ENCODE measurements at regions not wholly inside any gene's neighbourhood (a gene's known extent, or its start where the extent isn't known, plus 50 kb on each side); places are given as distances from the start of the nearest gene placed in this dataset.
A peak's percentile ranks its signal among the peaks of the same experiment; 100 is the strongest.

DNA sequence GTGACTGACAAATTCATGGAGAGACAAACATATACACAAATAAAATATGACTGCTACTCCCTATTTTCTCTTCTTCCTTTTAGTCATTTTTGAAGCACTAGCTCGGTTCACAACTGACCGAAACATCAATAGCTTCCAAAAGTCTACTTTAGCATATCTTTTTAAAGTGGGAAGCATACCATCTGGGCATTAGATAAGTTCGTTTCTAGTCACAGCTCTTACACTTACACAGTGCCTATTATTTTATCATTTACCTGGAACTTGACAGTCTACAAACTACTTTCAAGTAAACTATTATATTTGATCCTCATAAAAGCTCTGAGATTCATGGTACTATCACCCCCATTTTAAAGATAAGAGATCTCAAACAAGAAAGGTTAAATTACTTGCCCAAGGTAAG is 458.5 kb downstream of the LMO7 start:
- no peak for DNase-seq

DNA sequence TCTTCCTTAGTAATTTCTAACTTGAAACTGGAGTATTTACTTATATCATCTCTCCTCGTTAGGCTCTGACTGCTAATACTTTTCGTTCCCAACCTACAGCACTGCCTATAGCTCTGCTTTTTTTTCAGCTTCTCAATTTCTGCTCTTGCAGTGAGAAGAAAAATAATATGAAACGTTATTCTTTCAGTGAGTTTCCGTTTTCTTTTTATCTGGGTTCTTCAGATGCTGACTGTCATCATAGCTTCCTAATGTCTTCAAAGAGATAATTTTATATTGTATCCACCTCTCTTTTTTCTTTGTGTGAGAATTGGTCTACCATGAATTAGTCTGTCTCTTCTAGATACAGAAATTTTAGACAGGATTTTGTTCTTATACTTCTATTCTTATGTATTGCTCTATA is 454.9 kb downstream of the LMO7 start:
- DNase-seq, result no peak

DNA sequence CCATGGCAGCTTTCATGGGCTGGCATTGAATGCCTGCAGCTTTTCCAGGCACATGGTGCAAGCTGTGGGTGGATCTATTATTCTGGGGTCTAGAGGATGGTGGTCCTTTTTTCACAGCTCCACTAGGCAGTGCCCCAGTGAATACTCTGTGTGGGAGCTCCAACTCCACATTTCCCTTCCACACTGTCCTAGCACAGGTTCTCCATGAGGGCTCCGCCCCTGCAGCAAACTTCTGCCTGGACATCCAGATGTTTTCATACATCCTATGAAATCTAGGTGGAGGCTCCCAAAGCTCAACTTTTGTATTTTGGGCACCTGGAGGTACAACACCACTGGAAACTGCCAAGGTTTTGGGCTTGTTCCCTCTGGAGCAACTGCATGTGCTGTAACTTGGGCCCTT is 450.6 kb downstream of the LMO7 start:
- no peak for DNase-seq

DNA sequence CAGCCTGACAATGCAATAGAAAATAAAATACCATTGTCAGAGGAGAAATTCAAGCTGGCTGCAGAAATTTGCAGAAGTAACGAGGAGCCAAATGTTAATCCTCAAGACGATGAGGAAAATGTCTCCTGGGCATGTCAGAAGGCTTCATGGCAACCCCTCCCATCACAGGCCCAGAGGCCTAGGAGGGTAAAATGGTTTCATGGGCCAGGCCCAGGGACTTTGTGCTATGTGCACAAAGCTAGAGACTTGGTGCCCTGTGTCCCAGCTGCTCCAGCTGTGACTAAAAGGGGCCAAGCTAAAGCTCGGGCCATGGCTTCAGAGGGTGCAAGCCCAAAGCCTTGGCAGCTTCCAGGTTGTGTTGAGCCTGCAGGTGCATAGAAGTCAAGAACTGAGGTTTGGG is 431.7 kb downstream of the LMO7 start:
- DNase-seq, result no peak

DNA sequence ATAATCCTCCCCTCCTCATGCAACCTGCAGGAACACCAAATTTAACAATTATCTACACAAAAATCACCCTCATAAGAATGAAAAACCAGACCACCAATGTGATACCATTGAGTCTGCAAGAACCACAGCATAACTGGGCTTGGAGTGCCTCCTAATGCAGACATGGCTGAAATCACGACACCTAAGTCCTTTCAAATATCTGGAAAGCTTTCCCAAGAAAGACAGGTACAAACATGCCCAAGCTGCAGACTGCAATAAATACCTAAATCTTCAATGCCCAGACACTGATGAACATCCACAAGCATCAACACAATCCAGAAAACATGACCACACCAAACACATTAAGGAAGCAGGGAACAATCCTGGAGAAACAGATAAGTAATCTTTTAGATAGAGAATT is 417.1 kb downstream of the LMO7 start:
- DNase-seq, result no peak

DNA sequence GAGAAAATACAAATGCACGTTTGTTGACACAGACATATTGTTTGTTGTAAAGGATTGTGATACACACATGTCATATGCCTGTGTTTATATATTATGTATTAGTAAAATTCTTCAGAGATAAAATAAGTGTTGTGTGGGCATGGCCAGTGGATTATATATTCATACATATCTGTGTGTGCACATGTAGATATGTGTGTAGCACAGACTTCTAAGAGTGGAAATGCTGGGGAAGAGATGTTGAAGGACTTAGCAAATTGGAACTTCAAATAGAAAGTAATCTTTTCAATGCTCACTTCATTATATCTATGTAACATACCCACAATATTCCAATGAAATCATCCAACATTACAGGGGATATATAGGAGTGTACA is 413.2 kb downstream of the LMO7 start:
- DNase-seq, result no peak

DNA sequence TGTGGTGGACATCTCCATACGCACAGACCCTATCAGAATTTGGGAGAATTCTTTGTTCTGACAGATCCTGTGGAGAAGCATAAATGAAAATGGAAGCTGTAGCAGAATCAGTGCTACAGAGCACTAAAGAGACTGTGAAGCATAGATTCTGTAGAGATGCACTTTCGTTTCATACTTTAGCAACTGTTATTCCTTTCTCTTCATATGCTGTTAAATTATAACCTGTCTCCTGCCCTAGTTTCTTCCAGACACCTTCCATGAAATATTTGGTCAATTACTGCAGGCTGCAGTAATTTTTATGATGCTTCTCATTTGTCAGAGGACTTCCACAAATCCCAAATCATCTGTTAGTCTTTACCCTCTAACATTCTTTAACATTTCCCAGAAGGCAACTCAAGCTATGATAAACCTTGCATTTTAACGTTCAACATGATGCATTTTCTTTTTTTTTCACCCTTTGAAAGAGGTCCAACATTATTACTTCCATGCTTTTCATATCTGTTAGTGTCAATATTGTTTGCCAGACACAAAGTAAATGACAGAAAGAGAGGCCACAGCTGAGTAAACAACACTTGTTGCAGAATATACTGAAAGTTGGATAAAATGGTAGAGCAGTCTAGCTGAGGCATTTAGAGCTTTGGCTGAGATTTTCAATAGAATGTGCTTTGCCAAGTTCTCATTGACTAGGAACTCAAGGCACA is 412.7 kb downstream of the LMO7 start:
- DNase-seq, result peak; percentile 19 to 77 (median 43)

DNA sequence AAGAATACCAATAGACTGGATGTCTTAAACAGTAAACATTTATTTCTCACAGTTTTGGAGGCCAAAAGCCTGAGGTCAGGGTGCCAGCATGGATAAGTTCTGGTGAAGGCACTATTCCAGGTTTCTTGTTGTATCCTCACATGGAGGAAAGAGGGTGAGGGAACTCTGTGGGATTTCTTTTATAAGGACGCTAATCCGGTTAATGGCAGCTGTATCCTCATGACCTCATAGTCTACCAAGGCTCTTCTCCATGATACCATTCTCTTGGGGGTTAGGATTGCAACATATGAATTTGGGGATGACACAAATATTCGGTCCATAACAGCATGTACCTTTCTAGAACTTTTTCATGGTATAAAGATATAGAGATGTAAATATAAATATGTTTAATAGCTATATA is 412.0 kb downstream of the LMO7 start:
- DNase-seq, result peak in 2 of 3 donors; percentile 12 to 26

DNA sequence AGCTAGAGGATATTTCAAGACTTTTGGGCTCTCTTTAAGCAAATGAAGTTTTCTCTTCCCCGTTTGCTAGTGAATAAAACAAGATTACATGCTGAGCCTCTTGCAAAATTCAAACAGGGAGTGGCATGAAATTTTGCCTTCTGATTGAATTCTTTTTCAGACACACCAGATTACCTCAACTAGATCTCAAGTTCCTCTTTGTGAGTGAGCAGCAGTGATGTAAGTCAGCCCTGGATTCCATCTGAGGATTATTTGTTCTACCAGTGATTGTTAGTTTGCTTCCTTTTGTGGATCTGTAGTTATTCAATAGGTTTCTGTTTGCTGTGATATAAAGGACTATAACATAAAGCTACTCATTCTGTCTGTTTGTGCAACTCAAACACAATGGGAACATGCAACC is 407.7 kb downstream of the LMO7 start:
- DNase-seq, result peak in 1 of 3 donors; percentile 28

DNA sequence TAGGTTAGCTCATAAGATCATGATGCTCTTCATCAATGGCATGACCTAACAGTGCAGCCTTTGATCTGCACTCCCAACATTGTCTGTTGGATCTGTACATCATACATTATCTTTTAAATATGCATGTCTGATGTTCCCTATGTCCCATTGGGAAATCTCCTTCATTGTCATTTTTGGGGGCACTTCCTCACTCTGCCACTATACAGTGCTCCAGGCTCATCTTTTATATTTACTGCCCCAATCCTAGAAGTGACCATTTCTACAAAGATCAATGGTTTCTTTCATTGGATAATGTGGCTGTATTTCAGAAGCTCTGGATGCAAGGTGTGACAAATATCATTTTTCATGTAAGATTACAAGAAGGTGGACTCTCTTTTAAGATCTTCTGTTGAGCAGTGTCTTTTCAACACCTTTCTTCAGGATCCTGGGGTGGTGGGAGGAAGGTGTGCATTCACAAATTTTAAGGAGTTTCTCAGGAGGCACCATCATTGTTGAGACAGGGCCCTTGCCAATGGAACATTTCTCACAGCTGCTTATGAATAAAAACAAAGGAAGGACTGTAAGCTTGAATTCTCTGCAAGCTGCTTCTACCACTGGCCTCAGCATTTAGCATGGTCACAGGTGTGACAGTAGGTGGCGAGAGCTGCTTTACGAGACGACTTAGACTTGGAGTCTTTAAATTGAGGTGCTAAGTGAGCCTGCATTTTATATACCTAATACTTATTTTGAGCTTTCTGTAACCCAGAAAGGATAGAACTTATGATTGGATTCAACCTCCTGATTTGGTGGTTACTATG is 403.0 kb downstream of the LMO7 start:
- no peak for DNase-seq

DNA sequence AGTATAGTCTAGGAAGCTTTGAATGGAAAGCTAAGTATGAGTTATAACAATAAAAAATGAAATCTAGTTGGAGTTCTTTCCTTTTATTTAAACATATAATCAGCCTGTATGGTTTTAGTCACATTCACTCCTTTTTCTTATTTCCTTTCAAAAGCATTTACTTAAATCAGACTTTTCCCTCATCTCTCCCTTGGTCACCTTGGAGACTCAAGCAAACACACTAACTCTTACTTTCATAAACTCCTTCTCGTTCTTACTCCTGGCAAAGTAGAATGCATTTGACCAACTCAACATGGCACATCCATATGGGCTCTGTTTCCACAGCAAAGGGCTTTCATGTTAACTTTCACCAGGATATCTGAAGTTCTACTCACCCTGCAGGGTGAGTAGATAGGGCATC is 400.0 kb downstream of the LMO7 start:
- DNase-seq, result peak in 1 of 3 donors; percentile 12

DNA sequence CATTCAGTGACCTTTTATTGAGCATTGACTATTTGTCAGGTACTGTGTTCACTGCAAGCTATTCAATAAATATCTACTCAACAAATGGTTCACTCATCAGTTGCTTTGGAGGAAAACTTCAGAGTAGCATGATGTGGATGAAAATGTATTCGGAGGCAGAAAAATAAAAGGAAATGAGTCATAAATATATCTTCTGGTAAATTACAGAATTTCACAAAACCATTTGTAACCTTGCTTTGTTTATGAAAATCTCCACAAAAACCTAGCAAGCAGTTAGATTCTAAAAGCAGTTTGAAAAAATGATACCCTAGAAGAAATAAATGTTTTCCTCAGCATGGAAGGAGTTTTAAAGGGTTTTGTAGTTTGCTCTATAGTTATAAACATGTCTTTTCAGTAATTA is 399.6 kb downstream of the LMO7 start:
- DNase-seq, result no peak

DNA sequence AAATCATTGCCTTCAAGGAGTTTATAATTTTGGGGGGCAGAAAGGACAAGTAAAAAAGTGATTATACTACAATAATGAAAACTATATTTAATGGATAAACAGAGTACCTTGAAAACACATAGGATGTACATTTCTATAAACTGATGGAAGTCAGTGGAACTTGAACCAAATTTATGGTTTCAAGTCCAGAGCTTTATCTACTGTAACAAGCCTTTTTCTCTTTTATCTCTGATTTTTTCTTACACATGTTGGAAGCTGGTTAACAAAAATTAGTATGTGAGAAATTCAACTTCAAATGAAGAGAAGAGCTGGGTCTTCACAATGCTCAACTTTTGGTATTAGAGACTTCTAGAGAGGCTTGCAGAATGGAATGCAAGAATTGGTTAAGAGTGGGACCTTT is 393.6 kb downstream of the LMO7 start:
- DNase-seq, result no peak

DNA sequence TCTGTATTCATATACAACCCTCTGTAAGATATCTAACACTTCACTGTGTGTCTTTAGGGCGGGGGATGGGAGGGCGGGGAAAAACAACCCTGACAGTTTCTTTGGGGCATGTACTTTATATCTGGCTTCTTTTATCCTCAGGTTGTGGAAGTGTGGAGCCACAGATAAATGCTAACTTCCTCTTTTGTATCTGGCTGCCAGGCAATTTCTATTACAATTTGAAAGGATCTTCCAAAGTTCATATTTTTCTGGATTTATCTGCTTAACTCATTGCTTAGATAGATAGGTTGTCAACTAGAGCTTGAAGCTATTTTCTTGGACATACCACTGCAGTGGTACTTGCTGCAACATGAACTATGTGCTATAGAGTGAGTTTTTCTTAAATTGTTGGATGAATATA is 393.0 kb downstream of the LMO7 start:
- no peak for DNase-seq

DNA sequence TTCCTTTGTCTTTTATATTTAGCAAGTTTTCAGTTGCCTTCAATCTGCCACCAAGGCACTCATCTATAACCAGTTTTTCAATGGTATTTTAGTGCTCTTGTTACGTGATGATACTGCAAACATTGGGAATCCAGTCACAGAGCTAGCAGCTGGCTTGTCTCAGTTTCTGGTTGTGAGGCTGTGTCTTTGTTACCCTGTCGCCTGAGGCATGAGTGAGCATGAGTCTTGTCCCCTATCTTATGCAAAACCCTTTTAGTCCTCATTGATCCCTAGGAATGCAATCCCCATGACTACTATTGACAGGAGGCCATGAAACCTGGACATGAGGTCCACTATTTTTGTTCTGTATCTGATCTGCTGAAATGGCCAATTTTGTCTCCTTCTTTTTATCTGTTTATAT is 391.0 kb downstream of the LMO7 start:
- DNase-seq, result no peak

DNA sequence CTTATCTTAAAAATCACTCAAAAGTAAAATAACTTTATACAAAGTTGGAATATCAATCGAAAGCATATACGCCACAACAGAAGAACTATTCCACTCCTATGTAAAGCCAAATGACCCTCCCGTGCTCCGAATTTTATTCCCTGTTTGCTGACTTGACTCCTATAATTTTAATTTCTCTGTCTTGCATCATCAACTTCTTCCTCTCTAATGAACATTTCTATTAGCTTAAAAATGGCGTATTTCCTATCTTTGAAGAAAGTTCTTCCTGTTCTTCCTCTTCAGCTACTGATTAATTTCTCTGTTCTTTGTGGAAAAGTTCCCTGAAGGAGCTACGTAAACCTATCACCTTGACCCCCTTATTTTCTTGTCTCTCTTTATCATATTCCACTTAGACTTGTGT is 389.3 kb downstream of the LMO7 start:
- DNase-seq, result no peak

DNA sequence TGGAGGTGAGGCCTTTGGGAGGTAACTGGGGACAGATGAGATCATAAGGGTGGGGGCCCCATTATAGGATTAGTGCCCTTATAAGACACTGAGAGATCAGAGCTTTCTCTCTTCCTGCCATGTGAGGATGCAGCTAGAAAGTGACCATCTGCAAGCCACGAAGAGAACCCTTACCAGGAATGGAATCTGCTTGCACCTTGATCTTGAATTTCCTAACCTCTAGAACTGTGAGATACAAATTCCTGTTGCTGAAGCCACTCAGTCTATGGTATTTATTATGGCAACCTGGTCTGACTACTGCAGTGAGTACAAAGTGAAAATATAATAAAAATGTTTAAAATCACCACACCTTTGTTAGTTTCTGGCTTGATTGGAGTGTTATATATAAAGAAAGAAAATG is 388.0 kb downstream of the LMO7 start:
- DNase-seq, result no peak

DNA sequence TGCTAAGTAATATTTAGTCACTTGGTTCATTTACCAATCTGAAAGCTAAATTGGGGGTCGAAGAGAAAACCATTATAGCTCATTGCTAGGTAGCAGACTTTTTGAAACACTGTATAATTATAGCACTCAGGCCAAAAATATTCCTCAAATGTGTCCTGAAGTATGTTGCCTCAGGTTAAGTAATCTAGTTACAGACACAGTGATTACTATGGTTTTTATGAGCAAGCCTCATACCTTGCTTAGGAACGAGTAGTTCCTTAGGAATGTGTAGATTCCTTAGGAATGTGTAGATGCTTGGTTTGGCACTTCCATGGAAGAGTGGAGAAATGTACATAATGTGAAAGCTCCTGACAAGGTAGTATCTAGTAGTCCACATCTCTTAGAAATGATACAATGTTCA is 387.5 kb downstream of the LMO7 start:
- peak in 1 of 3 donors; percentile 56 for DNase-seq

DNA sequence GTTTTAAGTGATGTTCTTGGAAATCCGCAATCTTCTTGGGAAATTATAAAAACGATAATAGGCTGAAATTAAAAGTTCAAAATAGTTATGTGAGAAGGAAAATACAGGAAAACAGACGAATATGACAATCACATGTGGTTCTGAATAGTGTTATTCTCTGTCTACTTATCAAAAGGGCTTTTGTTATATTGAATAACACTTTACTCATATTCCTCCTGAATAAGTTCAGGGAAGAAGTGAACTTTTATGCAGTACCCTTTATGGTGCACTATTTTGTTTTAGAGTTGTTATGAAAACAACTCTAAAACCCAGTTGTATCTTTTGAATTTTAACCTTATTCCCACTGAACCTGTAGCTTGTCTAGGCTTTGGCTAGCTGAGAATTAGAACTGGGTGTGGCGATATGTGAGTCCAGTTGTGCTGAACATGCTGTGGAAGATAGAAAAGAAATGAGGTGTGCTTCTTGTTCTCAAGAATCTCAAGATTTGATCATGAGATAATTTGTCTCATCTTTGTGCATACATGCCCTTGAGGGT is 384.4 kb downstream of the LMO7 start:
- no peak for DNase-seq

DNA sequence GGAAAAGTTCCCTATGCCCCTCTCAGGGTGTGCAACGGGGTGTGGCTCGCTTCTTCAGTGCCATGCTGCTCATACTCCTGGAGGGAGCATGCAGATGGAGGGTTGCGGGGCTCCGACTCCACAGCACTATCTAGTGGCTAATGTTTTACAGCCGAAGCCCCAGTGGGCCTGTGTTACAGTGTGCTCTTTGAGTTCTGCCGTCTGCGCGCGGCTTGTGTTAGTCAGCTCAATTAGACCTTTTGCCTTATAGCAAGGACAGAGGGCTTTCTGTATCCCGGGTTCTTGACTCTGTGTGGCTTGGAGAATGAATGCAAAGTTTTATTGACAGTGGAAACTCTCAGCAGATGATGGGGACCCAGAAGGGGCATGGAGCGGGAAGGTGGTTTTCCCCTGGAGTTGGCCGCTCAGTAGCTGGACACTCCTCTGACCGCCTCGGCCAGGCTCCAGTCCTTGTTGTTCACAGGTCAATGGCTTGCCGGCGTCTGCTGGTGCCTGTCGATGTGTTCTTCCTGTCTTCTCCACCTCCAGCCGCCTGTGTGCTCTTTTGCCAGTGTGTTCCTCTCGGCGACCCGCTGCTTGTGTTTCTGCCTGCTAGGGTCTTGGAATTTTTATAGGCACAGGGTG is 383.4 kb downstream of the LMO7 start:
- no peak for DNase-seq

DNA sequence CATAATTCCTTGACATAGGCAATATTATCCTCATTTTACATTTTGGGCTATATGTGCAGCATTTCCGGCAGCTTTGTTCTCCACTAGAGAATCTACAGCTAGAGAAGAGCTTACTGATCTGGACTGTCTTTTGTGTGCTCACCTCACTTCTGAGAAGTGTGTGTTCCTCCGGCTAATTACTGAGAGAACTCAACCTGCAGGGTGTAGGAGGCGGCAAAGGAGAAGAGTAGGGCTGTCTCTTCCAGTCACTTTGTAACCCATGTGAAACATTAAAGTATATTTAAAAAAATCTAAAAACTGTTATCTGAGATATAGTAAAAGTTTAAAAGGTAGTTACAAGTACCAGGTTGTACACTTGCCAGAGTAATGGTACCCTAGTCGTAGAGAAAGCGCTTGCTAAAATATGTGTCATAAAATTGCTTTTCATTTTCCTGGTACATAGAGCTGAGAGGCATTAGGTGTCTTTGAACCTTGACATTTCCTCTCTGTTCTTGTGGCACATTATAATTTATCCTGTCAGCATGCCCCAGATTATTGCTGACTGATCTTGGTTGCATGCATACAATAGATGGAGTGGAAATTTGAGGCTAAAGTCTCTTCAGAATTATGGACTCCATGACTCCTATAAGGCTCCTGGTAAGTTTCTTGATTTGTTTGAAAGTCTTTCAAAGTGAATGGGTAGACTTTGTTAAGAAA is 381.9 kb downstream of the LMO7 start:
- DNase-seq, result no peak

DNA sequence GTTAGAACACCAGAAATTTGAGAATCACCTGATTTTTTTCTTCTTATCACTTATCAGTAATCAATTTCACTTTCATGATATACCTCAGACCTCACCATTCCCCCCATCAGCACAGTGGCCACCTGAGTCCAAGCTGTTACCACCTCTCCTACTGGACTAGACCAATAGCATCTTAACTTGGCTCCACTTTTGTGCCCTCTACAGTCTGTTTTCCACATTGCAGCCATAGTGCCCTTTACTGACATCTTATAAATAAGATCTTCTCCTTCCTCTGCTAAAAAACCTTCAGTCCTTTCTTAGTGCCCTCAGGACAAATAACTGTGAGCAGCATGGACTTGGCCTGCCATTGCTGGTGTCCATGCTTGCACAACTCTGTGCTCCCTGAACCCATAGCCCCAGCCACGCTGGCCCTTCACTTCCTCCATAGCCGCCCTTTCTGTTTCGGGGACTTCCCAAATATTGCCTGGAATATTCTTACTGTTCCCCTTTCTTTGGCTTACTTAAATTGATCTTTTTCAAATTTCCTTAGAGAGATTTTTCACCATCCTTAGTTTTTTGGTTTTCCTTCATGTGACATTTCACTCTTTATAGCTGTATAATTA is 380.8 kb downstream of the LMO7 start:
- DNase-seq, result no peak

All from muscle of back (tissue), 3 donors.